Bronchial epithelial cell (primary cell): ENCODE measurements at regions not wholly inside any gene's neighbourhood (a gene's known extent, or its start where the extent isn't known, plus 50 kb on each side); places are given as distances from the start of the nearest gene placed in this dataset.

Experiments
- DNase-seq: peaks from one replicate; pipeline ENCODE4 v3.0.0-alpha.2; 2010; ENCODE audit warnings: low read depth
- FAIRE-seq: peaks from 2 replicates; lab custom pipeline; 2011; peaks lifted over from hg19 to GRCh38; lab: Jason Lieb, UNC
- H3K27me3 ChIP-seq: 2 replicates; pipeline ENCODE4 v1.5.1; 2011; ENCODE audit warnings: low read length; ENCODE audit not compliant: control insufficient read depth, insufficient read depth
- H3K36me3 ChIP-seq: 2 replicates; pipeline ENCODE4 v1.5.1; 2011; ENCODE audit warnings: low read length; ENCODE audit not compliant: control insufficient read depth, insufficient read depth
- H3K4me3 ChIP-seq: 2 replicates; pipeline ENCODE4 v1.5.1; 2011; ENCODE audit warnings: mild to moderate bottlenecking, low read depth, low read length, control low read depth
- TF ChIP-seq, protein P1 (sequence below): IDR thresholded peaks from 2 replicates; pipeline ENCODE4 v1.5.1; 2011; ENCODE audit warnings: mild to moderate bottlenecking, moderate library complexity, low read length, control low read depth, inconsistent platforms; ENCODE audit not compliant: insufficient read depth, severe bottlenecking

GRCh38 chr13:86399572-86399971, 600.4 kb upstream of the SLITRK6 start:
- DNase-seq (no peak), FAIRE-seq (no peak)
- TF ChIP-seq, protein P1, sequence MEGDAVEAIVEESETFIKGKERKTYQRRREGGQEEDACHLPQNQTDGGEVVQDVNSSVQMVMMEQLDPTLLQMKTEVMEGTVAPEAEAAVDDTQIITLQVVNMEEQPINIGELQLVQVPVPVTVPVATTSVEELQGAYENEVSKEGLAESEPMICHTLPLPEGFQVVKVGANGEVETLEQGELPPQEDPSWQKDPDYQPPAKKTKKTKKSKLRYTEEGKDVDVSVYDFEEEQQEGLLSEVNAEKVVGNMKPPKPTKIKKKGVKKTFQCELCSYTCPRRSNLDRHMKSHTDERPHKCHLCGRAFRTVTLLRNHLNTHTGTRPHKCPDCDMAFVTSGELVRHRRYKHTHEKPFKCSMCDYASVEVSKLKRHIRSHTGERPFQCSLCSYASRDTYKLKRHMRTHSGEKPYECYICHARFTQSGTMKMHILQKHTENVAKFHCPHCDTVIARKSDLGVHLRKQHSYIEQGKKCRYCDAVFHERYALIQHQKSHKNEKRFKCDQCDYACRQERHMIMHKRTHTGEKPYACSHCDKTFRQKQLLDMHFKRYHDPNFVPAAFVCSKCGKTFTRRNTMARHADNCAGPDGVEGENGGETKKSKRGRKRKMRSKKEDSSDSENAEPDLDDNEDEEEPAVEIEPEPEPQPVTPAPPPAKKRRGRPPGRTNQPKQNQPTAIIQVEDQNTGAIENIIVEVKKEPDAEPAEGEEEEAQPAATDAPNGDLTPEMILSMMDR: no peak
- H3K4me3 ChIP-seq: no peak overlapping the region
- H3K36me3 ChIP-seq: no peaks in the 10 kb centered on the region
- H3K27me3 ChIP-seq: no peaks in the 10 kb centered on the region

DNA sequence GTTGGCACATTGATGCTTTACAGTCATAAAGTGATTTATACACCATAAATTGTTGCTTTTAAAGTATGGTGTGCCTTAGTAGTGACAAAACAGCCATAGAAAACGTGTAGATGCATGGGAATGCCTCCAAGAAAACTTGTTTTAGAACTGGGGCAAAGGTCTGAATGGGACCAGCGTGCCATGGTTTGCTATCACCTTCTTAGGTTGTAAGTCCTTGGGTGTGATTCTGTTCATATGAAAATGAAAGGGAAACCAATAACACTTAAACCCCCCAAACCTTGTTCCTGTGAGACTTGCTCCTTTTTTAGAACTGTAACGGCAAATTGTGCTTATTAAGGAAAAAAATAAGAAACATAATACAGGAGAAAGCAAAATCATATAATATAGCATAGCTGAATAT, 603.3 kb upstream of the SLITRK6 start:
- Histone ChIP-seq H3K4me3 (no peak overlapping the region), H3K36me3 (no peaks in the 10 kb centered on the region), H3K27me3 (no peaks in the 10 kb centered on the region)
- TF ChIP-seq, protein P1: no peak
- no peak for DNase-seq
- FAIRE-seq: no peak

GRCh38 chr13:86403181-86403580, 604.0 kb upstream of the SLITRK6 start:
- no peak for FAIRE-seq
- TF ChIP-seq, protein P1: no peak
- H3K4me3 ChIP-seq: no peak overlapping the region
- no peaks in the 10 kb centered on the region for H3K36me3 ChIP-seq
- H3K27me3 ChIP-seq: no peaks in the 10 kb centered on the region
- DNase-seq: no peak

DNA sequence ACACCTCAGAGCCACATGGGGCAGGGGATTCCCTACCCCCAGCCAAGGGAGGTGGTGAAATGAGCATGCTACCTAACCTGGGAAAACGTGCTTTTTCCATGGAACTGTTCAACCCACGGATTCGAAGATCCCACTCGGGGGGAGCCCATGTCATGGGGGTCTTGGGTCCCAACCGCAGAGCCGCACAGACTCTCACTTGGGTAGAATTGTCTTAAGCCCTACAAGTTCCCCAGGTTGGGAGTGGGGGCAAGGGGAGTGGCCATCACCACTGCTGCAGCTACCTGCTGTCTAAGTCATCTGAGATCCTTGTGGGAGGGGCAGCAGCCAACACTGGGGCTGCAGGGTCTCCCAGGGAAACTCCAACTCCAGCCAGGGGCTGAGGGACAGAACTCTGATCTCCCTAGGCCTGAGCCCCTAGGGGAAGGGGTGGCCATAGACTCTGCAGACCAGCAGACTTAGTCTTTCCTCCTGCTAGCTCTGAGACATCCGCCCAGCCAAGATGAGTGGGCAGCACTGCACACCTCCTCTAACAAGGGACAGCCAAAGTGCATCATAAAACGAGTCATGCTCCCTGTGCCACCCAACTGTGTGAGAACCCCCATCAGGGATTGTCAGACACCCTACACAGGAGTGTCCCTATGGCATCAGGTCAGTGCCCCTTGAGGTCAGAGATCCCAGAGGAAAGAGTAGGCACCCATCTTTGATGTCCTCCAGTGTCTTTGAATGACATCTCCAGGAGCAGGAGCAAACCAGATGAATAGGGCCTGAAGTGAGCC, 610.4 kb upstream of the SLITRK6 start:
- TF ChIP-seq, protein P1: no peak
- no peaks in the 10 kb centered on the region for H3K27me3 ChIP-seq
- no peaks in the 10 kb centered on the region for H3K36me3 ChIP-seq
- peak; percentile 40 for FAIRE-seq
- DNase-seq: no peak
- no peak overlapping the region for H3K4me3 ChIP-seq

DNA sequence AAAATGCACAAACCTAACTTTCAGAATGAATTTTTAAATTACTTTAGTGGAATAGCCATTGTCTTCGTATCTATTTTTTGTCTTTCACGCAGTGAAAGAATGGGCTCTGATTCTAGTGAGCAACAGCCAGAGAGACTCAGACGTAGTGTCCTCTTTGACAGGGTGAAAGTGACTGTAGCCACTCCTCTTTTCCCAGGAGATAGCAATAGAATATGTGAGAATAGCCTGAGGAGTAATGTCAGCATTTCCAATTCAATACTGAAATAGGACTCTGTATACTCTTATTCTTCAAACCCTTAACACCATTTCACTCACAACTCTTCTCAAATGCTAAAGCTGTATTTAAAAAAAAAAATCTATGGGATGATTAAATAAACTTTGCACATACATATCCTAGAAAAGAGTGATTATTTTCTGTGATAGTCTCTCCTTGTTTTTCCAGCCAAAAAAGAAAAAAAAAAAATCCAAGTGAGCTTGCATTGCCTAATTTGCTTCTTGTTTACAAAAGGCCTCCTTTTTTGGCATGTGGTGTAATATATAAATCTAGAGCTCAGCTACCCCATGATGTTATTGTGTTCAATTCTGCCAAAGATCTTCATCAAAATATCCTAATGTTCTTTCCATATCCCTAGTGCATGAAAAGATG, 626.1 kb upstream of the SLITRK6 start:
- Histone ChIP-seq H3K27me3 (no peaks in the 10 kb centered on the region), H3K4me3 (no peak overlapping the region), H3K36me3 (no peaks in the 10 kb centered on the region)
- no peak for FAIRE-seq
- TF ChIP-seq, protein P1: no peak
- no peak for DNase-seq
